HepG2 (cell line): ENCODE measurements at regions not wholly inside any gene's neighbourhood (a gene's known extent, or its start where the extent isn't known, plus 50 kb on each side); places are given as distances from the start of the nearest gene placed in this dataset.

Experiments
- ATRX ChIP-seq: sonication (generic); formaldehyde crosslinking; IDR thresholded peaks from 2 replicates; pipeline ENCODE4 v1.4.0; 2020; ENCODE audit warnings: missing genetic modification reagents, borderline replicate concordance
- KDM4B ChIP-seq: sonication (generic); formaldehyde crosslinking; IDR thresholded peaks from 2 replicates; pipeline ENCODE4 v1.4.0; 2020; ENCODE audit warnings: missing genetic modification reagents
- ZBTB1 ChIP-seq: sonication (generic); formaldehyde crosslinking; IDR thresholded peaks from 2 replicates; pipeline ENCODE4 v1.4.0; 2020; ENCODE audit warnings: missing genetic modification reagents, borderline replicate concordance
- ZNF251 ChIP-seq: sonication (generic); formaldehyde crosslinking; IDR thresholded peaks from 2 replicates; pipeline ENCODE4 v1.9.0; 2021; ENCODE audit warnings: mild to moderate bottlenecking, missing genetic modification reagents
- ZNF263 ChIP-seq: sonication (generic); formaldehyde crosslinking; IDR thresholded peaks from 2 replicates; pipeline ENCODE4 v1.4.0; 2020; ENCODE audit warnings: missing genetic modification reagents
- ZSCAN21 ChIP-seq: sonication (generic); formaldehyde crosslinking; IDR thresholded peaks from 2 replicates; pipeline ENCODE4 v1.8.0; 2022; ENCODE audit warnings: mild to moderate bottlenecking, missing genetic modification reagents, moderate library complexity, borderline replicate concordance
- TF ChIP-seq, protein P1 (sequence below): fragments of 450-650 bp; IDR thresholded peaks from 2 replicates; pipeline ENCODE4 v1.6.1; 2017; ENCODE audit warnings: mild to moderate bottlenecking
- TF ChIP-seq, protein P2 (sequence below): sonication (generic); formaldehyde crosslinking; conservative IDR thresholded peaks from 2 replicates; pipeline ENCODE4 v1.4.0; 2020; ENCODE audit warnings: missing genetic modification reagents
- TF ChIP-seq, protein P3 (sequence below): sonication (generic); formaldehyde crosslinking; IDR thresholded peaks from 2 replicates; pipeline ENCODE4 v1.5.0; 2020; ENCODE audit warnings: mild to moderate bottlenecking, missing genetic modification reagents, moderate library complexity
- TF ChIP-seq, protein P4 (sequence below): sonication (generic); formaldehyde crosslinking; IDR thresholded peaks from 2 replicates; pipeline ENCODE4 v1.4.0; 2020; ENCODE audit warnings: missing genetic modification reagents, mild to moderate bottlenecking, borderline replicate concordance

DNA sequence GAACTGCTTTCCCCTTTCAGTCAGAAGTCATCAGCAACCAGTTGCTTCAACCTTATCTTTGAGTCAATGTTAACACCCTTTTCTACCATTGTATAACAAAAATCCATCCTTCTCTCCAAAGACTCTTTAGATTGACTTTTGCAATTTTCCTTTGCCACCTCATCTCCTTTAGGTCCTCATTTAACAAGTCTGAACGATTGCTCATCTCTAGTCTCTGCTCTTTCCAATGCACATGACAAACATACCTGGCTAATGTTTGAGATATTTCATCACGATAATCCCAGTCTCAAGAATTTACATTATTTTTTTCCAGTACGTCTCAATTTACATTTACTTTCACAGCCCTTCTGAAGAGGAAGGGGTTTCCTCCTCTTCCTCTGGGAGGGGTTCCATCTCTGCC lies 127.5 kb downstream of the KLF12 start:
- TF ChIP-seq ZBTB1 (CRISPR knock-in tag) (no peak), ZNF263 (CRISPR knock-in tag) (no peak), ZNF251 (no peak), KDM4B (CRISPR knock-in tag) (no peak), ATRX (no peak), ZSCAN21 (no peak)
- TF ChIP-seq, protein P1, sequence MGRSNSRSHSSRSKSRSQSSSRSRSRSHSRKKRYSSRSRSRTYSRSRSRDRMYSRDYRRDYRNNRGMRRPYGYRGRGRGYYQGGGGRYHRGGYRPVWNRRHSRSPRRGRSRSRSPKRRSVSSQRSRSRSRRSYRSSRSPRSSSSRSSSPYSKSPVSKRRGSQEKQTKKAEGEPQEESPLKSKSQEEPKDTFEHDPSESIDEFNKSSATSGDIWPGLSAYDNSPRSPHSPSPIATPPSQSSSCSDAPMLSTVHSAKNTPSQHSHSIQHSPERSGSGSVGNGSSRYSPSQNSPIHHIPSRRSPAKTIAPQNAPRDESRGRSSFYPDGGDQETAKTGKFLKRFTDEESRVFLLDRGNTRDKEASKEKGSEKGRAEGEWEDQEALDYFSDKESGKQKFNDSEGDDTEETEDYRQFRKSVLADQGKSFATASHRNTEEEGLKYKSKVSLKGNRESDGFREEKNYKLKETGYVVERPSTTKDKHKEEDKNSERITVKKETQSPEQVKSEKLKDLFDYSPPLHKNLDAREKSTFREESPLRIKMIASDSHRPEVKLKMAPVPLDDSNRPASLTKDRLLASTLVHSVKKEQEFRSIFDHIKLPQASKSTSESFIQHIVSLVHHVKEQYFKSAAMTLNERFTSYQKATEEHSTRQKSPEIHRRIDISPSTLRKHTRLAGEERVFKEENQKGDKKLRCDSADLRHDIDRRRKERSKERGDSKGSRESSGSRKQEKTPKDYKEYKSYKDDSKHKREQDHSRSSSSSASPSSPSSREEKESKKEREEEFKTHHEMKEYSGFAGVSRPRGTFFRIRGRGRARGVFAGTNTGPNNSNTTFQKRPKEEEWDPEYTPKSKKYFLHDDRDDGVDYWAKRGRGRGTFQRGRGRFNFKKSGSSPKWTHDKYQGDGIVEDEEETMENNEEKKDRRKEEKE, result no peak
- TF ChIP-seq, protein P2, sequence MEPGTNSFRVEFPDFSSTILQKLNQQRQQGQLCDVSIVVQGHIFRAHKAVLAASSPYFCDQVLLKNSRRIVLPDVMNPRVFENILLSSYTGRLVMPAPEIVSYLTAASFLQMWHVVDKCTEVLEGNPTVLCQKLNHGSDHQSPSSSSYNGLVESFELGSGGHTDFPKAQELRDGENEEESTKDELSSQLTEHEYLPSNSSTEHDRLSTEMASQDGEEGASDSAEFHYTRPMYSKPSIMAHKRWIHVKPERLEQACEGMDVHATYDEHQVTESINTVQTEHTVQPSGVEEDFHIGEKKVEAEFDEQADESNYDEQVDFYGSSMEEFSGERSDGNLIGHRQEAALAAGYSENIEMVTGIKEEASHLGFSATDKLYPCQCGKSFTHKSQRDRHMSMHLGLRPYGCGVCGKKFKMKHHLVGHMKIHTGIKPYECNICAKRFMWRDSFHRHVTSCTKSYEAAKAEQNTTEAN (CRISPR knock-in tag), result no peak
- TF ChIP-seq, protein P3, sequence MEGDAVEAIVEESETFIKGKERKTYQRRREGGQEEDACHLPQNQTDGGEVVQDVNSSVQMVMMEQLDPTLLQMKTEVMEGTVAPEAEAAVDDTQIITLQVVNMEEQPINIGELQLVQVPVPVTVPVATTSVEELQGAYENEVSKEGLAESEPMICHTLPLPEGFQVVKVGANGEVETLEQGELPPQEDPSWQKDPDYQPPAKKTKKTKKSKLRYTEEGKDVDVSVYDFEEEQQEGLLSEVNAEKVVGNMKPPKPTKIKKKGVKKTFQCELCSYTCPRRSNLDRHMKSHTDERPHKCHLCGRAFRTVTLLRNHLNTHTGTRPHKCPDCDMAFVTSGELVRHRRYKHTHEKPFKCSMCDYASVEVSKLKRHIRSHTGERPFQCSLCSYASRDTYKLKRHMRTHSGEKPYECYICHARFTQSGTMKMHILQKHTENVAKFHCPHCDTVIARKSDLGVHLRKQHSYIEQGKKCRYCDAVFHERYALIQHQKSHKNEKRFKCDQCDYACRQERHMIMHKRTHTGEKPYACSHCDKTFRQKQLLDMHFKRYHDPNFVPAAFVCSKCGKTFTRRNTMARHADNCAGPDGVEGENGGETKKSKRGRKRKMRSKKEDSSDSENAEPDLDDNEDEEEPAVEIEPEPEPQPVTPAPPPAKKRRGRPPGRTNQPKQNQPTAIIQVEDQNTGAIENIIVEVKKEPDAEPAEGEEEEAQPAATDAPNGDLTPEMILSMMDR, result no peak
- TF ChIP-seq, protein P4, sequence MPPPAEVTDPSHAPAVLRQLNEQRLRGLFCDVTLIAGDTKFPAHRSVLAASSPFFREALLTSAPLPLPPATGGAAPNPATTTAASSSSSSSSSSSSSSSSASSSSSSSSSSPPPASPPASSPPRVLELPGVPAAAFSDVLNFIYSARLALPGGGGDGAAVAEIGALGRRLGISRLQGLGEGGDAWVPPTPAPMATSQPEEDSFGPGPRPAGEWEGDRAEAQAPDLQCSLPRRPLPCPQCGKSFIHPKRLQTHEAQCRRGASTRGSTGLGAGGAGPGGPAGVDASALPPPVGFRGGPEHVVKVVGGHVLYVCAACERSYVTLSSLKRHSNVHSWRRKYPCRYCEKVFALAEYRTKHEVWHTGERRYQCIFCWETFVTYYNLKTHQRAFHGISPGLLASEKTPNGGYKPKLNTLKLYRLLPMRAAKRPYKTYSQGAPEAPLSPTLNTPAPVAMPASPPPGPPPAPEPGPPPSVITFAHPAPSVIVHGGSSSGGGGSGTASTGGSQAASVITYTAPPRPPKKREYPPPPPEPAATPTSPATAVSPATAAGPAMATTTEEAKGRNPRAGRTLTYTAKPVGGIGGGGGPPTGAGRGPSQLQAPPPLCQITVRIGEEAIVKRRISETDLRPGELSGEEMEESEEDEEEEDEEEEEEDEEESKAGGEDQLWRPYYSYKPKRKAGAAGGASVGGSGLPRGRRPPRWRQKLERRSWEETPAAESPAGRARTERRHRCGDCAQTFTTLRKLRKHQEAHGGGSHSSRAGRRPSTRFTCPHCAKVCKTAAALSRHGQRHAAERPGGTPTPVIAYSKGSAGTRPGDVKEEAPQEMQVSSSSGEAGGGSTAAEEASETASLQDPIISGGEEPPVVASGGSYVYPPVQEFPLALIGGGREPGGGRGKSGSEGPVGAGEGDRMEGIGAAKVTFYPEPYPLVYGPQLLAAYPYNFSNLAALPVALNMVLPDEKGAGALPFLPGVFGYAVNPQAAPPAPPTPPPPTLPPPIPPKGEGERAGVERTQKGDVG (CRISPR knock-in tag), result no peak
